Neural cell (in vitro differentiated cells): ENCODE measurements at regions not wholly inside any gene's neighbourhood (a gene's known extent, or its start where the extent isn't known, plus 50 kb on each side); places are given as distances from the start of the nearest gene placed in this dataset.

Source experiments
- H2AFZ ChIP-seq: fragments of 200-600, 300-800 bp; sonication (generic), shearing (Covaris generic); 2 replicates; pipeline ENCODE4 v1.6.0; 2014; ENCODE audit warnings: low read depth, mild to moderate bottlenecking, antibody characterized with exemption, low read length, moderate library complexity
- H3F3A ChIP-seq: fragments of 200-600 bp; shearing (Covaris generic); 2 replicates; pipeline ENCODE4 v1.6.1; 2016; ENCODE audit warnings: mild to moderate bottlenecking, moderate library complexity, mixed read lengths, antibody characterized with exemption, low read length; ENCODE audit not compliant: insufficient read depth, poor library complexity, severe bottlenecking
- H3K27ac ChIP-seq: fragments of 200-600, 300-800 bp; sonication (generic), shearing (Covaris generic); 2 replicates; pipeline ENCODE4 v1.5.1; 2014; ENCODE audit warnings: mild to moderate bottlenecking, low read length, moderate library complexity
- H3K27me3 ChIP-seq: fragments of 300-800, 200-600 bp; sonication (generic), shearing (Covaris generic); 2 replicates; pipeline ENCODE4 v1.6.0; 2014; ENCODE audit warnings: mild to moderate bottlenecking, low read depth, low read length, moderate library complexity; ENCODE audit not compliant: insufficient read depth
- H3K36me3 ChIP-seq: fragments of 300-800, 200-600 bp; sonication (generic), shearing (Covaris generic); 2 replicates; pipeline ENCODE4 v1.5.1; 2014; ENCODE audit warnings: mild to moderate bottlenecking, antibody characterized with exemption, low read length, moderate library complexity; ENCODE audit not compliant: insufficient read depth
- H3K4me2 ChIP-seq: fragments of 300-800, 200-600 bp; sonication (generic), shearing (Covaris generic); 2 replicates; pipeline ENCODE4 v1.6.0; 2014; ENCODE audit warnings: mild to moderate bottlenecking, low read length
- H3K4me3 ChIP-seq: fragments of 300-800, 200-600 bp; sonication (generic), shearing (Covaris generic); 2 replicates; pipeline ENCODE4 v1.5.1; 2014; ENCODE audit warnings: mild to moderate bottlenecking, low read length, moderate library complexity
- H3K79me2 ChIP-seq: fragments of 200-600 bp; shearing (Covaris generic); replicated peaks from 2 replicates; pipeline ENCODE4 v1.6.0; 2014; ENCODE audit warnings: mild to moderate bottlenecking, low read length, moderate library complexity; ENCODE audit not compliant: insufficient read depth
- H3K9ac ChIP-seq: fragments of 300-800, 200-600 bp; sonication (generic), shearing (Covaris generic); 2 replicates; pipeline ENCODE4 v1.6.1; 2016; ENCODE audit warnings: mild to moderate bottlenecking, low read length, mixed read lengths
- H3K9me2 ChIP-seq: fragments of 200-600 bp; shearing (Covaris generic); 2 replicates; pipeline ENCODE4 v1.6.1; 2016; ENCODE audit warnings: mild to moderate bottlenecking, low read length, mixed read lengths; ENCODE audit not compliant: insufficient read depth
- H3K9me3 ChIP-seq: fragments of 200-600, 300-800 bp; sonication (generic), shearing (Covaris generic); 2 replicates; pipeline ENCODE4 v1.6.1; 2016; ENCODE audit warnings: mild to moderate bottlenecking, mixed run types, low read length, moderate library complexity, mixed read lengths
- H4K20me1 ChIP-seq: fragments of 200-600 bp; shearing (Covaris generic); 2 replicates; pipeline ENCODE4 v1.6.1; 2016; ENCODE audit warnings: mild to moderate bottlenecking, mixed run types; ENCODE audit not compliant: insufficient read depth
- EP300 ChIP-seq: fragments of 450-650 bp; conservative IDR thresholded peaks from 2 replicates; pipeline ENCODE4 v1.6.1; 2014; ENCODE audit warnings: antibody characterized with exemption, mild to moderate bottlenecking, moderate library complexity; ENCODE audit not compliant: poor library complexity, severe bottlenecking
- EZH2 ChIP-seq: fragments of 200-600, 300-800 bp; shearing (Covaris generic), sonication (generic); IDR thresholded peaks from 2 replicates; pipeline ENCODE4 v1.6.1; 2014; ENCODE audit warnings: antibody characterized with exemption, low read length, borderline replicate concordance, mild to moderate bottlenecking; ENCODE audit not compliant: insufficient read depth, poor library complexity, severe bottlenecking
- MXI1 ChIP-seq: fragments of 450-650 bp; conservative IDR thresholded peaks from 2 replicates; pipeline ENCODE4 v1.6.1; 2014; ENCODE audit warnings: antibody characterized with exemption, mild to moderate bottlenecking; ENCODE audit not compliant: poor library complexity, severe bottlenecking
- POLR2AphosphoS5 ChIP-seq: IDR thresholded peaks from 2 replicates; pipeline ENCODE4 v1.6.1; 2012
- RAD21 ChIP-seq: fragments of 450-650 bp; conservative IDR thresholded peaks from 2 replicates; pipeline ENCODE4 v1.6.1; 2014; ENCODE audit warnings: antibody characterized with exemption, mild to moderate bottlenecking, moderate library complexity
- SMC3 ChIP-seq: fragments of 450-650 bp; conservative IDR thresholded peaks from 2 replicates; pipeline ENCODE4 v1.6.1; 2014; ENCODE audit warnings: antibody characterized with exemption, mild to moderate bottlenecking, moderate library complexity; ENCODE audit not compliant: poor library complexity
- TAF1 ChIP-seq: IDR thresholded peaks from 2 replicates; pipeline ENCODE4 v1.6.1; 2012; ENCODE audit warnings: low read depth
- TF ChIP-seq, protein P1 (sequence below): IDR thresholded peaks from 2 replicates; pipeline ENCODE4 v1.6.1; 2012; ENCODE audit warnings: borderline replicate concordance
- TF ChIP-seq, protein P2 (sequence below): fragments of 450-650 bp; IDR thresholded peaks from 2 replicates; pipeline ENCODE4 v1.5.1; 2014; ENCODE audit warnings: antibody characterized with exemption, mild to moderate bottlenecking, moderate library complexity; ENCODE audit not compliant: poor library complexity, severe bottlenecking

- Histone ChIP-seq H3K4me2 (no peak overlapping the region), H3K9ac (no peak overlapping the region), H3K36me3 (no peaks in the 10 kb centered on the region), H3K27ac (no peak overlapping the region), H3K27me3 (no peaks in the 10 kb centered on the region), H4K20me1 (no peaks in the 10 kb centered on the region), H3K9me3 (no peaks in the 10 kb centered on the region), H3F3A (no peaks in the 10 kb centered on the region), H2AFZ (no peak overlapping the region), H3K79me2 (no peaks in the 10 kb centered on the region), H3K4me3 (no peak overlapping the region), H3K9me2 (no peaks in the 10 kb centered on the region)
- TF ChIP-seq MXI1 (no peak), SMC3 (no peak), RAD21 (no peak), POLR2AphosphoS5 (no peak), TAF1 (no peak), EP300 (no peak), EZH2 (no peak)
- TF ChIP-seq, protein P1, sequence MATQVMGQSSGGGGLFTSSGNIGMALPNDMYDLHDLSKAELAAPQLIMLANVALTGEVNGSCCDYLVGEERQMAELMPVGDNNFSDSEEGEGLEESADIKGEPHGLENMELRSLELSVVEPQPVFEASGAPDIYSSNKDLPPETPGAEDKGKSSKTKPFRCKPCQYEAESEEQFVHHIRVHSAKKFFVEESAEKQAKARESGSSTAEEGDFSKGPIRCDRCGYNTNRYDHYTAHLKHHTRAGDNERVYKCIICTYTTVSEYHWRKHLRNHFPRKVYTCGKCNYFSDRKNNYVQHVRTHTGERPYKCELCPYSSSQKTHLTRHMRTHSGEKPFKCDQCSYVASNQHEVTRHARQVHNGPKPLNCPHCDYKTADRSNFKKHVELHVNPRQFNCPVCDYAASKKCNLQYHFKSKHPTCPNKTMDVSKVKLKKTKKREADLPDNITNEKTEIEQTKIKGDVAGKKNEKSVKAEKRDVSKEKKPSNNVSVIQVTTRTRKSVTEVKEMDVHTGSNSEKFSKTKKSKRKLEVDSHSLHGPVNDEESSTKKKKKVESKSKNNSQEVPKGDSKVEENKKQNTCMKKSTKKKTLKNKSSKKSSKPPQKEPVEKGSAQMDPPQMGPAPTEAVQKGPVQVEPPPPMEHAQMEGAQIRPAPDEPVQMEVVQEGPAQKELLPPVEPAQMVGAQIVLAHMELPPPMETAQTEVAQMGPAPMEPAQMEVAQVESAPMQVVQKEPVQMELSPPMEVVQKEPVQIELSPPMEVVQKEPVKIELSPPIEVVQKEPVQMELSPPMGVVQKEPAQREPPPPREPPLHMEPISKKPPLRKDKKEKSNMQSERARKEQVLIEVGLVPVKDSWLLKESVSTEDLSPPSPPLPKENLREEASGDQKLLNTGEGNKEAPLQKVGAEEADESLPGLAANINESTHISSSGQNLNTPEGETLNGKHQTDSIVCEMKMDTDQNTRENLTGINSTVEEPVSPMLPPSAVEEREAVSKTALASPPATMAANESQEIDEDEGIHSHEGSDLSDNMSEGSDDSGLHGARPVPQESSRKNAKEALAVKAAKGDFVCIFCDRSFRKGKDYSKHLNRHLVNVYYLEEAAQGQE = no peak
- TF ChIP-seq, protein P2, sequence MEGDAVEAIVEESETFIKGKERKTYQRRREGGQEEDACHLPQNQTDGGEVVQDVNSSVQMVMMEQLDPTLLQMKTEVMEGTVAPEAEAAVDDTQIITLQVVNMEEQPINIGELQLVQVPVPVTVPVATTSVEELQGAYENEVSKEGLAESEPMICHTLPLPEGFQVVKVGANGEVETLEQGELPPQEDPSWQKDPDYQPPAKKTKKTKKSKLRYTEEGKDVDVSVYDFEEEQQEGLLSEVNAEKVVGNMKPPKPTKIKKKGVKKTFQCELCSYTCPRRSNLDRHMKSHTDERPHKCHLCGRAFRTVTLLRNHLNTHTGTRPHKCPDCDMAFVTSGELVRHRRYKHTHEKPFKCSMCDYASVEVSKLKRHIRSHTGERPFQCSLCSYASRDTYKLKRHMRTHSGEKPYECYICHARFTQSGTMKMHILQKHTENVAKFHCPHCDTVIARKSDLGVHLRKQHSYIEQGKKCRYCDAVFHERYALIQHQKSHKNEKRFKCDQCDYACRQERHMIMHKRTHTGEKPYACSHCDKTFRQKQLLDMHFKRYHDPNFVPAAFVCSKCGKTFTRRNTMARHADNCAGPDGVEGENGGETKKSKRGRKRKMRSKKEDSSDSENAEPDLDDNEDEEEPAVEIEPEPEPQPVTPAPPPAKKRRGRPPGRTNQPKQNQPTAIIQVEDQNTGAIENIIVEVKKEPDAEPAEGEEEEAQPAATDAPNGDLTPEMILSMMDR = no peak
Measured at GRCh38 chr16:79795556-79795955, 195.0 kb upstream of the MAF start.

DNA sequence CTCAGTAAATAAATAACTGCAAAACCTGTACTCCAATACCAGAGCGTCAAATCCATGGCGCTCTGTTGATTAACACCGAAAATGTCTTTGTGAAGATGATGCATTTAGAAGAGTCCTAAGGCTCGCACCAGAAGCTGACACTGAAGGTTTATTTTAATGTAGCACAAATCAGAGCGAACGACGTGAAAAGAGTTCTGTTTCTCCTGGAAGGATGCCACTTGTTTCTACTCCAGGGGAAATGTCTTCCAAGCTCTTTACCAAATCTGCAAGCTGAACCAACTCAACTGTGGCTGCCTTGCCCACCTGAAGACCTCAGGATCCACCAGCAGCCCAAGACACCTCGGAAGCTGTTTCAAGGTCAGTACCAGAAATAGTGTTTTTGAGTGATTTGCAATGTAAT is 194.4 kb upstream of the MAF start:
- Histone ChIP-seq H3K9me2 (no peaks in the 10 kb centered on the region), H3K27me3 (no peaks in the 10 kb centered on the region), H3K4me3 (no peak overlapping the region), H3F3A (no peaks in the 10 kb centered on the region), H3K79me2 (no peaks in the 10 kb centered on the region), H3K9ac (no peak overlapping the region), H3K4me2 (no peak overlapping the region), H3K27ac (no peak overlapping the region), H4K20me1 (no peaks in the 10 kb centered on the region), H3K9me3 (no peaks in the 10 kb centered on the region), H3K36me3 (no peaks in the 10 kb centered on the region), H2AFZ (no peak overlapping the region)
- TF ChIP-seq TAF1 (no peak), MXI1 (no peak), POLR2AphosphoS5 (no peak), EZH2 (no peak)
- TF ChIP-seq, protein P2 = no peak
